Lower leg skin (tissue), 4 donors: ENCODE measurements at regions not wholly inside any gene's neighbourhood (a gene's known extent, or its start where the extent isn't known, plus 50 kb on each side); places are given as distances from the start of the nearest gene placed in this dataset.
"Not testable (repeated sequence)": the region's sequence is repeated elsewhere in the genome, so short reads cannot be mapped to it uniquely, and the experiment has no call there.

Experiments used
- DNase-seq, 2 donors: peaks; one replicate each; pipeline ENCODE4 v3.0.0-alpha.2; 2019; ENCODE audit warnings: low spot score in 2 of 2
- H3K4me3 ChIP-seq: fragments of 200-600 bp; sonication (generic); 2 replicates; pipeline ENCODE4 v1.5.1; 2017; ENCODE audit warnings: mild to moderate bottlenecking, low read depth; ENCODE audit not compliant: poor library complexity, severe bottlenecking
- POLR2A ChIP-seq, 2 donors: fragments of 450-650 bp; IDR thresholded peaks; one replicate each; pipeline ENCODE4 v1.6.1; 2016 to 2017; ENCODE audit warnings: antibody characterized with exemption in 2 of 2, mild to moderate bottlenecking in 1 of 2, moderate library complexity in 1 of 2
- WGBS, 2 donors: methylation state at CpG; one replicate each; pipeline ENCODE4 v1.1.5; 2018; 5-methylcytosine and 5-hydroxymethylcytosine counted together
- intact Hi-C: fragments of 100-400 bp; cut with DNase I; formaldehyde crosslinking; loops from one replicate; pipeline ENCODE4 v1.15.0; 2023; ENCODE audit warnings: low total_unique reads
- TF ChIP-seq, protein P1 (sequence below), 3 donors: fragments of 450-650 bp; IDR thresholded peaks; one replicate each; pipeline ENCODE4 v1.5.1; 2016; ENCODE audit warnings: antibody characterized with exemption in 3 of 3, mild to moderate bottlenecking in 3 of 3, moderate library complexity in 2 of 3

DNA sequence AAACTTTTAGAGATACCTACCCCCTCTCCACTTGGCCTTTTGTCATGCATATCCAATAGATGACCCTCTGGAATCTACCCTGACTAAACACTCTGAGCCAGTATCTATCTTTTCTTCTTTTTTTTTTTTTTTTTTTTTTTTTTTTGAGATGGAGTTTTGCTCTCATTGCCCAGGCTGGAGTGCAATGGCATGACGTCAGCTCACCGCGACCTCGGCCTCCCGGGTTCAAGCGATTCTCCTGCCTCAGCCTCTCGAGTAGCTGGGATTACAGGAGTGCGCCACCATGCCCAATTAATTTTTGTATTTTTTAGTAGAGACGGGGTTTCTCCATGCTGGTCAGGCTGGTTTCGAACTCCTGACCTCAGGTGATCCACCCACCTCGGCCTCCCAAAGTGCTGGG, 50.8 kb upstream of the GRIN2B start:
- H3K4me3 ChIP-seq, DNase-seq, intact Hi-C loops: not testable (repeated sequence)
- WGBS, 2 donors, result 83% methylated on average over 11 of the region's 11 CpGs

DNA sequence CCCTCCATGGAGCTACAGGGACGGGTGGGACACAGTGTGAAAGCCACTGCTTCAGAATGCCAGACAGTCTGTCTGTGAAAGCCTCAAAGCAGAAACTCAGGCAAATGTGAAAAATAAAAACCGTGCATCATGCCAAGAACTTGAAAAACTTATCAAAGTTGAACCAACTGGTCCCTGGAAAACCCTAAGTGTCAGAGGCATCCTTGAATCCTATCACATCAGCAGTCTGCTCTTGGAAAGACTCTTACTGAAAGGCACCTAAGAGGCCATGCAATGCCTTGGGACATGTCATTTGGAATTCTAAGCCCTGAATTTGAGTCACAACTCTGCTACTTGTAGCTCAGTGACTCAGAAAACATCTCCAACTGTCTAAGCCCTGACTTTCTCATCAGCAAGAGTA, 62.4 kb upstream of the GRIN2B start:
- no peak for TF ChIP-seq POLR2A (IDR thresholded peaks at IDR 0.05)
- TF ChIP-seq, protein P1, sequence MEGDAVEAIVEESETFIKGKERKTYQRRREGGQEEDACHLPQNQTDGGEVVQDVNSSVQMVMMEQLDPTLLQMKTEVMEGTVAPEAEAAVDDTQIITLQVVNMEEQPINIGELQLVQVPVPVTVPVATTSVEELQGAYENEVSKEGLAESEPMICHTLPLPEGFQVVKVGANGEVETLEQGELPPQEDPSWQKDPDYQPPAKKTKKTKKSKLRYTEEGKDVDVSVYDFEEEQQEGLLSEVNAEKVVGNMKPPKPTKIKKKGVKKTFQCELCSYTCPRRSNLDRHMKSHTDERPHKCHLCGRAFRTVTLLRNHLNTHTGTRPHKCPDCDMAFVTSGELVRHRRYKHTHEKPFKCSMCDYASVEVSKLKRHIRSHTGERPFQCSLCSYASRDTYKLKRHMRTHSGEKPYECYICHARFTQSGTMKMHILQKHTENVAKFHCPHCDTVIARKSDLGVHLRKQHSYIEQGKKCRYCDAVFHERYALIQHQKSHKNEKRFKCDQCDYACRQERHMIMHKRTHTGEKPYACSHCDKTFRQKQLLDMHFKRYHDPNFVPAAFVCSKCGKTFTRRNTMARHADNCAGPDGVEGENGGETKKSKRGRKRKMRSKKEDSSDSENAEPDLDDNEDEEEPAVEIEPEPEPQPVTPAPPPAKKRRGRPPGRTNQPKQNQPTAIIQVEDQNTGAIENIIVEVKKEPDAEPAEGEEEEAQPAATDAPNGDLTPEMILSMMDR (IDR thresholded peaks at IDR 0.05), result no peak
- no peak for DNase-seq
- intact Hi-C loops, result no loop called here
- WGBS, 2 donors, result 35 to 38% methylated on average over 2 of the region's 2 CpGs
- no peak overlapping the region for H3K4me3 ChIP-seq

DNA sequence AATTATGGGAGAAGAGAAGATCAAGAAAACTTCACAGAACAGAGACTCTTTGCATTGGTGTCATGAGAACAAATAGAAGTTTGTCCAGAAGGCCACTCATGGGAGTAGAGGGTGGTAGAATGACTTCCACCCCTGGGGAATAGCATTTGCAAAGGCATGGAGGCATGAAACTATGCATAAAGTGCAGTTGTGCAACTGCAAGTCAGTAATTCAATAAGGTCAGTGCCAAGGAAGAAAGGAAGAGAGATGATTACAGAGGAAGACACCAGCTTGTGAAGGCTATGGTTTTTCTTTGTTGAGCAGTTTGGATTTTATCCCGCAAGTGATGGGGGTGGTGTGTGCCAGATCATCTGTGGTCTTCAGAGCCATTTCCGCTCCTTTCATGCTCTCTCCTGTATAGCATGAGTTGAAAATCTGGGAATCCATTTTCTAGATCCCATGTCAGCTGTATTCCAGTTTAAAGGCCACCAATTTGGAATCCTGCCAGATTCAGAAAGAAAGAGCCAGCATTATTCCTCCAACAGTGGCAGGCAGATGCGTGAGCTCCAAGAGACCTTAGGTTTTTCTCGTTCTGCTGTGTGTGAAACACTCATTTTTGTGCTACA, 67.6 kb upstream of the GRIN2B start:
- H3K4me3 ChIP-seq, result no peak overlapping the region
- no peak for DNase-seq
- intact Hi-C loops, result no loop called here
- TF ChIP-seq POLR2A (IDR thresholded peaks at IDR 0.05), result no peak
- TF ChIP-seq, protein P1 (IDR thresholded peaks at IDR 0.05), result no peak
- WGBS, 2 donors, result 76 to 86% methylated on average over 4 of the region's 4 CpGs

DNA sequence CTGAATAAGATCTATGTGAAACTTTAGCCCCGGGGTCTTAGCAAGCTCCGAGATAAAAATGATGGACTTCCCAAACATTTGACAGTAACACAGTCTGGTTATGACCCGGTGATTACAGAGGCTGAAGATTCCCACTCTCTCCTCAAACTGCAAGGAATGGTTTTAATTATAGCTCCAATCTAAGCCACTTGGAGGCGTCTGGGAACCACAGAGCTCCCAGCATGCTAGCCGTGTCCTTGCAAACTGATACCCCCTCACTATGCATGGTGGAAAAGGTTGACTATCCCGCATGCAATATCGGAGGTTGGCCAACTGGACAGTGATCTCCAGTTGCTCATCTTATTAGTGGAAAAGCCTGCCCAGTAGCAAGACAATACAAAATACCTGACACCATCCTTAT, 76.5 kb upstream of the GRIN2B start:
- intact Hi-C loops, result no loop called here
- WGBS, 2 donors, result 49 to 63% methylated on average over 7 of the region's 7 CpGs
- TF ChIP-seq, protein P1 (IDR thresholded peaks at IDR 0.05), result no peak
- TF ChIP-seq POLR2A (IDR thresholded peaks at IDR 0.05), result no peak

DNA sequence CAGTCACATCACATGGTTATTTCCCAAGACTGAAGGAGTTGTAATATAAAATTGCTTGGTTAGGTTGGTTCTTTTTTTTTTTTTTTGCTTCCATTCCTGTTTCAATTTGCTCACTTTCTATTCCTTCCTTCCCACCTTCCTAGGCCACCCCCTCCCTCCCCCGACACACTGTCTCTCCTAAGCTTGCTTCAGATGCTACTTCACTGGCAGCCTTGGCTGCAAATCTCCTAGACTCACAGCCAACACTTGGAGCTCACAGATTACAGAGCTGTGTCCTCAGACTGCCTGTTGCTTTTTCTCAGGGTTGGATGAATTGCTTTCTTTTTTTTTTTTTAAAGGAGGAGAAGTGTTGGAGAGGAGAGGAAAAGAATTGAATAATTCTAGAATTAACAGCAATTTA, 77.3 kb upstream of the GRIN2B start:
- 79% methylated on average over 1 of the region's 1 CpG for WGBS, 2 donors
- no peak for TF ChIP-seq POLR2A (IDR thresholded peaks at IDR 0.05)
- TF ChIP-seq, protein P1 (IDR thresholded peaks at IDR 0.05), result no peak
- no peak for DNase-seq
- H3K4me3 ChIP-seq, result no peak overlapping the region
- intact Hi-C loops, result no loop called here

More for the DNA sequence above, 76.5 kb upstream of the GRIN2B start:
- DNase-seq, result no peak
- no peak overlapping the region for H3K4me3 ChIP-seq

DNA sequence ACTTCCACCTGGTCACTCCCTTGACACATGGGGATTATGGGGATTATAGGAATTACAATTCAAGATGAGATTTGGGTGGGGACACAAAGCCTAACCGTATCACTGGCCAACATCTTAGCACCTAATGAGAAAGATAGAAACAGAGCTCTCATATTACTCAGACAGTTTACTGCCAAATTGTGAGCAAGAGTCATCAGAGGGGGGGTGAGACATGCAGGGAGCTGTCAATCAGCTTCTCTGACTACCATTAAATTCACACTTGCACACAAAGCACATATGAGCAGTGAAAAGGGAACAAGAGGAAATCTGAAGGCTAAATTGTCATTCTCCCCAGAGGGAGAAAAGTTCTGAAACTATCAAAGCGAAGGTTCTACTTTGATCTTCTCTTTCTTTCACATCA, 78.1 kb upstream of the GRIN2B start:
- 51 to 52% methylated on average over 2 of the region's 2 CpGs for WGBS, 2 donors
- no peak overlapping the region for H3K4me3 ChIP-seq
- no peak for DNase-seq
- intact Hi-C loops, result no loop called here
- TF ChIP-seq, protein P1 (IDR thresholded peaks at IDR 0.05), result no peak
- TF ChIP-seq POLR2A (IDR thresholded peaks at IDR 0.05), result no peak
